IPS-18a (cell line): ENCODE measurements at regions not wholly inside any gene's neighbourhood (a gene's known extent, or its start where the extent isn't known, plus 50 kb on each side); places are given as distances from the start of the nearest gene placed in this dataset.

ENCODE experiments used
- H3K27ac ChIP-seq: one replicate; pipeline ENCODE4 v1.5.1; 2013; ENCODE audit warnings: low read length
- H3K27me3 ChIP-seq: one replicate; pipeline ENCODE4 v1.6.1; 2013; ENCODE audit warnings: mild to moderate bottlenecking, low read length; ENCODE audit not compliant: control insufficient read depth, insufficient read depth
- H3K36me3 ChIP-seq: one replicate; pipeline ENCODE4 v1.6.1; 2013; ENCODE audit warnings: low read depth, low read length; ENCODE audit not compliant: control insufficient read depth
- H3K4me1 ChIP-seq: one replicate; pipeline ENCODE4 v1.6.1; 2013; ENCODE audit warnings: low read depth, low read length; ENCODE audit not compliant: control insufficient read depth
- H3K4me3 ChIP-seq: one replicate; pipeline ENCODE4 v1.5.1; 2013; ENCODE audit warnings: low read length
- H3K9ac ChIP-seq: one replicate; pipeline ENCODE4 v1.6.1; 2013; ENCODE audit warnings: mild to moderate bottlenecking, low read length, moderate library complexity
- H3K9me3 ChIP-seq: one replicate; pipeline ENCODE4 v1.6.1; 2013; ENCODE audit warnings: low read depth, low read length; ENCODE audit not compliant: control insufficient read depth

GRCh38 chr1:88117597-88117996 is 566.5 kb upstream of the PKN2 start:
- Histone ChIP-seq H3K36me3 (no peaks in the 10 kb centered on the region), H3K9me3 (no peaks in the 10 kb centered on the region), H3K4me1 (no peaks in the 10 kb centered on the region), H3K27me3 (no peaks in the 10 kb centered on the region), H3K27ac (no peak overlapping the region), H3K4me3 (no peak overlapping the region), H3K9ac (no peak overlapping the region)

- Histone ChIP-seq H3K27me3 (no peaks in the 10 kb centered on the region), H3K27ac (no peak overlapping the region), H3K4me1 (no peaks in the 10 kb centered on the region), H3K9me3 (no peaks in the 10 kb centered on the region), H3K4me3 (no peak overlapping the region), H3K36me3 (no peaks in the 10 kb centered on the region), H3K9ac (no peak overlapping the region)
Observed at GRCh38 chr1:88118176-88118845, 565.8 kb upstream of the PKN2 start.

- H3K4me1 ChIP-seq = no peaks in the 10 kb centered on the region
- H3K4me3 ChIP-seq = no peak overlapping the region
- no peaks in the 10 kb centered on the region for H3K36me3 ChIP-seq
- no peak overlapping the region for H3K27ac ChIP-seq
- no peaks in the 10 kb centered on the region for H3K9me3 ChIP-seq
- H3K27me3 ChIP-seq = no peaks in the 10 kb centered on the region
- no peak overlapping the region for H3K9ac ChIP-seq
Observed at GRCh38 chr1:88124614-88125013, 559.5 kb upstream of the PKN2 start.

- Histone ChIP-seq H3K4me3 (no peak overlapping the region), H3K27me3 (no peaks in the 10 kb centered on the region), H3K36me3 (no peaks in the 10 kb centered on the region), H3K27ac (no peak overlapping the region), H3K4me1 (no peaks in the 10 kb centered on the region), H3K9ac (no peak overlapping the region), H3K9me3 (no peaks in the 10 kb centered on the region)
Observed at GRCh38 chr1:88126467-88126866, 557.6 kb upstream of the PKN2 start.

GRCh38 chr1:88133991-88134390 is 550.1 kb upstream of the PKN2 start:
- Histone ChIP-seq H3K4me1 (peaks cover 28% of the 10 kb centered on the region), H3K4me3 (no peak overlapping the region), H3K27ac (no peak overlapping the region), H3K9me3 (no peaks in the 10 kb centered on the region), H3K9ac (no peak overlapping the region), H3K27me3 (no peaks in the 10 kb centered on the region), H3K36me3 (no peaks in the 10 kb centered on the region)

- no peaks in the 10 kb centered on the region for H3K27me3 ChIP-seq
- no peaks in the 10 kb centered on the region for H3K9me3 ChIP-seq
- no peaks in the 10 kb centered on the region for H3K36me3 ChIP-seq
- peaks cover 28% of the 10 kb centered on the region for H3K4me1 ChIP-seq
- H3K4me3 ChIP-seq = no peak overlapping the region
- no peak overlapping the region for H3K27ac ChIP-seq
- H3K9ac ChIP-seq = no peak overlapping the region
Observed at GRCh38 chr1:88134983-88135921, 548.8 kb upstream of the PKN2 start.

- H3K4me1 ChIP-seq = peaks cover 23% of the 10 kb centered on the region
- no peak overlapping the region for H3K27ac ChIP-seq
- no peaks in the 10 kb centered on the region for H3K27me3 ChIP-seq
- H3K36me3 ChIP-seq = no peaks in the 10 kb centered on the region
- no peak overlapping the region for H3K9ac ChIP-seq
- H3K4me3 ChIP-seq = no peak overlapping the region
- no peaks in the 10 kb centered on the region for H3K9me3 ChIP-seq
Observed at GRCh38 chr1:88139633-88140032, 544.4 kb upstream of the PKN2 start.

- no peak overlapping the region for H3K4me3 ChIP-seq
Observed at GRCh38 chr1:88140325-88140724, 543.7 kb upstream of the PKN2 start.

GRCh38 chr1:88141499-88142074 is 542.5 kb upstream of the PKN2 start:
- no peaks in the 10 kb centered on the region for H3K9me3 ChIP-seq
- H3K27me3 ChIP-seq = no peaks in the 10 kb centered on the region
- H3K27ac ChIP-seq = no peak overlapping the region
- H3K36me3 ChIP-seq = no peaks in the 10 kb centered on the region
- peaks cover 8% of the 10 kb centered on the region for H3K4me1 ChIP-seq
- H3K4me3 ChIP-seq = no peak overlapping the region
- no peak overlapping the region for H3K9ac ChIP-seq

More at GRCh38 chr1:88140325-88140724, 543.7 kb upstream of the PKN2 start:
- H3K27me3 ChIP-seq = no peaks in the 10 kb centered on the region
- peaks cover 16% of the 10 kb centered on the region for H3K4me1 ChIP-seq
- no peak overlapping the region for H3K9ac ChIP-seq
- no peaks in the 10 kb centered on the region for H3K9me3 ChIP-seq
- H3K27ac ChIP-seq = no peak overlapping the region
- H3K36me3 ChIP-seq = no peaks in the 10 kb centered on the region

- no peak overlapping the region for H3K4me3 ChIP-seq
- no peaks in the 10 kb centered on the region for H3K9me3 ChIP-seq
- no peaks in the 10 kb centered on the region for H3K4me1 ChIP-seq
- no peaks in the 10 kb centered on the region for H3K36me3 ChIP-seq
- no peak overlapping the region for H3K27ac ChIP-seq
- H3K27me3 ChIP-seq = no peaks in the 10 kb centered on the region
- H3K9ac ChIP-seq = no peak overlapping the region
Observed at GRCh38 chr1:88145752-88146151, 538.3 kb upstream of the PKN2 start.

GRCh38 chr1:88149686-88150085 is 534.4 kb upstream of the PKN2 start:
- Histone ChIP-seq H3K27ac (no peak overlapping the region), H3K9ac (no peak overlapping the region), H3K9me3 (no peaks in the 10 kb centered on the region), H3K4me3 (no peak overlapping the region), H3K36me3 (no peaks in the 10 kb centered on the region), H3K27me3 (no peaks in the 10 kb centered on the region), H3K4me1 (no peaks in the 10 kb centered on the region)
